Keratinocyte (primary cell): ENCODE measurements at regions not wholly inside any gene's neighbourhood (a gene's known extent, or its start where the extent isn't known, plus 50 kb on each side); places are given as distances from the start of the nearest gene placed in this dataset.

Experiments used
- DNase-seq: peaks from one replicate; pipeline ENCODE4 v3.0.0-alpha.2; 2011; ENCODE audit warnings: low read depth, missing footprints, low spot score
- FAIRE-seq: peaks from 2 replicates; lab custom pipeline; 2011; peaks lifted over from hg19 to GRCh38; lab: Jason Lieb, UNC
- H2AFZ ChIP-seq: 2 replicates; pipeline ENCODE4 v1.6.0; 2012; ENCODE audit warnings: low read length, control low read depth, inconsistent platforms; ENCODE audit not compliant: control insufficient read depth
- H3K27ac ChIP-seq: 2 replicates; pipeline ENCODE4 v1.5.1; 2011; ENCODE audit warnings: low read length; ENCODE audit not compliant: control insufficient read depth, insufficient read depth
- H3K27me3 ChIP-seq: 3 replicates; pipeline ENCODE4 v1.6.0; 2011; ENCODE audit warnings: low read length; ENCODE audit not compliant: control insufficient read depth, insufficient read depth; ENCODE audit errors: extremely low read depth
- H3K36me3 ChIP-seq, 2 experiments: 2 replicates in 1 of 2; 3 replicates in 1 of 2; pipeline ENCODE4 v1.5.1; 2011; ENCODE audit warnings: low read length in 2 of 2, mild to moderate bottlenecking in 1 of 2; ENCODE audit not compliant: control insufficient read depth in 2 of 2, insufficient read depth in 2 of 2; ENCODE audit errors: extremely low read depth in 1 of 2
- H3K4me1 ChIP-seq: 3 replicates; pipeline ENCODE4 v1.5.1; 2011; ENCODE audit warnings: low read length; ENCODE audit not compliant: control insufficient read depth, insufficient read depth; ENCODE audit errors: extremely low read depth
- H3K4me2 ChIP-seq: 3 replicates; pipeline ENCODE4 v1.6.0; 2011; ENCODE audit warnings: low read depth, low read length; ENCODE audit not compliant: control insufficient read depth, insufficient read depth; ENCODE audit errors: extremely low read depth
- H3K4me3 ChIP-seq, 3 experiments: fragments of 200-600 bp in 1 of 3; sonication (generic) in 1 of 3; 2 replicates in 2 of 3; 3 replicates in 1 of 3; pipeline ENCODE4 v1.5.1; 2011 to 2016; ENCODE audit warnings: low read length in 3 of 3, mild to moderate bottlenecking in 3 of 3, control low read depth in 2 of 3, inconsistent platforms in 1 of 3, low read depth in 1 of 3, mixed read lengths in 1 of 3, mixed run types in 1 of 3, moderate library complexity in 1 of 3; ENCODE audit not compliant: control insufficient read depth in 2 of 3, insufficient read depth in 2 of 3; ENCODE audit errors: extremely low read depth in 1 of 3
- H3K79me2 ChIP-seq: 2 replicates; pipeline ENCODE4 v1.6.0; 2012; ENCODE audit warnings: low read length; ENCODE audit not compliant: control insufficient read depth, insufficient read depth
- H3K9ac ChIP-seq: 3 replicates; pipeline ENCODE4 v1.6.0; 2011; ENCODE audit warnings: low read length; ENCODE audit not compliant: control insufficient read depth, insufficient read depth; ENCODE audit errors: extremely low read depth
- H3K9me1 ChIP-seq: 3 replicates; pipeline ENCODE4 v1.6.0; 2011; ENCODE audit warnings: low read length; ENCODE audit not compliant: control insufficient read depth, insufficient read depth; ENCODE audit errors: extremely low read depth
- H3K9me3 ChIP-seq: 2 replicates; pipeline ENCODE4 v1.5.1; 2012; ENCODE audit warnings: low read depth, low read length; ENCODE audit not compliant: control insufficient read depth
- H4K20me1 ChIP-seq: 3 replicates; pipeline ENCODE4 v1.6.0; 2011; ENCODE audit warnings: low read length; ENCODE audit not compliant: control insufficient read depth, insufficient read depth; ENCODE audit errors: extremely low read depth
- CTCF ChIP-seq, 3 experiments: IDR thresholded peaks in 1 of 3; conservative IDR thresholded peaks in 1 of 3; optimal IDR thresholded peaks in 1 of 3; 2 replicates in 2 of 3; 3 replicates in 1 of 3; pipeline versions ENCODE3 to v1.5.1; 2011; ENCODE audit warnings: low read length in 3 of 3, mild to moderate bottlenecking in 3 of 3, moderate library complexity in 2 of 3, control low read depth in 1 of 3, inconsistent platforms in 1 of 3; ENCODE audit not compliant: insufficient read depth in 2 of 3; ENCODE audit errors: extremely low read depth in 1 of 3
- EZH2 ChIP-seq: IDR thresholded peaks from one replicate; pipeline ENCODE4 v1.6.1; 2012; ENCODE audit warnings: inconsistent platforms, mild to moderate bottlenecking, low read length, moderate library complexity
- dilution Hi-C: fragments of 300-500 bp; cut with MboI; formaldehyde crosslinking; loops from one replicate; pipeline ENCODE4 v1.7.0; 2020; ENCODE audit warnings: low sequenced_read_pairs; ENCODE audit not compliant: extremely low pct_ligation_motif_present

GRCh38 chr5:85646641-85647040 lies 971.1 kb upstream of the COX7C start:
- Histone ChIP-seq H3K36me3 (no peaks in the 10 kb centered on the region), H3K4me2 (no peak overlapping the region), H3K4me3 (no peak overlapping the region), H3K27ac (no peak overlapping the region), H4K20me1 (no peaks in the 10 kb centered on the region), H2AFZ (no peak overlapping the region), H3K4me1 (no peaks in the 10 kb centered on the region), H3K27me3 (no peaks in the 10 kb centered on the region), H3K79me2 (no peaks in the 10 kb centered on the region), H3K9ac (no peak overlapping the region), H3K9me3 (peaks cover 2% of the 10 kb centered on the region), H3K9me1 (no peaks in the 10 kb centered on the region)
- DNase-seq (no peak), FAIRE-seq (no peak)
- TF ChIP-seq EZH2 (no peak), CTCF (optimal IDR thresholded peaks at IDR 0.05 in 1 of 3, IDR thresholded peaks at IDR 0.05 in 1 of 3, conservative IDR thresholded peaks at IDR 0.05 in 1 of 3; ENCODE audit: extremely low read depth in 1 of 3, insufficient read depth in 2 of 3, low read length in 3 of 3) (no peak)
- dilution Hi-C loops, result no loop called here

GRCh38 chr5:85647349-85648127 lies 970.2 kb upstream of the COX7C start:
- Histone ChIP-seq H3K9me1 (no peaks in the 10 kb centered on the region), H2AFZ (no peak overlapping the region), H3K4me1 (no peaks in the 10 kb centered on the region), H3K4me3 (no peak overlapping the region), H3K27me3 (no peaks in the 10 kb centered on the region), H3K4me2 (no peak overlapping the region), H3K36me3 (no peaks in the 10 kb centered on the region), H3K9me3 (peaks cover 2% of the 10 kb centered on the region), H4K20me1 (no peaks in the 10 kb centered on the region), H3K9ac (no peak overlapping the region), H3K27ac (no peak overlapping the region), H3K79me2 (no peaks in the 10 kb centered on the region)
- no peak for DNase-seq
- dilution Hi-C loops, result no loop called here
- TF ChIP-seq EZH2, result no peak
- TF ChIP-seq CTCF (optimal IDR thresholded peaks at IDR 0.05 in 1 of 3, IDR thresholded peaks at IDR 0.05 in 1 of 3, conservative IDR thresholded peaks at IDR 0.05 in 1 of 3; ENCODE audit: extremely low read depth in 1 of 3, insufficient read depth in 2 of 3, low read length in 3 of 3), result no peak
- FAIRE-seq, result no peak
